ENCODE measurements at regions not wholly inside any gene's neighbourhood (a gene's known extent, or its start where the extent isn't known, plus 50 kb on each side); places are given as distances from the start of the nearest gene placed in this dataset.

- Histone ChIP-seq H3K27ac (ENCODE audit: low read depth, low read length) (no peak overlapping the region), H3K4me1 (ENCODE audit: control insufficient read depth in 5 of 5, insufficient read depth in 5 of 5, low read length in 5 of 5) (peaks cover 11 to 29% (median 16%) of the 10 kb centered on the region in 5 donors), H3K9ac (ENCODE audit: low read length in 5 of 5) (no peak overlapping the region), H3K36me3 (ENCODE audit: control insufficient read depth in 5 of 5, insufficient read depth in 5 of 5, low read length in 5 of 5) (no peaks in the 10 kb centered on the region), H3K4me3 (ENCODE audit: low read depth in 1 of 5, low read length in 5 of 5) (no peak overlapping the region), H3K9me3 (ENCODE audit: control insufficient read depth in 5 of 5, low read length in 5 of 5) (no peaks in the 10 kb centered on the region), H3K27me3 (ENCODE audit: control insufficient read depth in 5 of 5, insufficient read depth in 4 of 5, low read length in 5 of 5) (no peaks in the 10 kb centered on the region)
Measured at GRCh38 chr9:88234114-88234513, 95.8 kb upstream of the SPATA31C2 start.

DNA sequence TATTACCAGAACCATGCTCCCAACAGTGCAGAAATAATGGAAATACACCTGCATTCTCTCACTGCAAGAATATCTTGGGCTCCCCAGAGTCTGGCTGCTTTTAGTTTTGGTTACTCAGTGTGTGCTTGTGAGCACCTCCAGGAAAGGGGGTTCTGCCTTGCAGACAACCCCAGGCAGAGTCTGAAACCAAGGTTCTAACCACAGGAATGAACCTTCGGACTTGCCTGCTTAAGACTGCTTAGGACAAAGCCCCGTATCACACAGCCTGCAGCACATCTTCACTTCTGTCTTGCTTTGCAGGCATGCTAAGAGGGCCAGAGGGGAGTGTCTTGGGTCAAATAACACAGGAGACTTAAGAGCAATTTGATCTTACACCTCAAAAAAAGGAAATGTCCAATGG is 94.8 kb upstream of the SPATA31C2 start:
- no peaks in the 10 kb centered on the region for H3K36me3 ChIP-seq (ENCODE audit: control insufficient read depth in 5 of 5, insufficient read depth in 5 of 5, low read length in 5 of 5)
- no peak overlapping the region for H3K9ac ChIP-seq (ENCODE audit: low read length in 5 of 5)
- peaks cover 11 to 29% (median 16%) of the 10 kb centered on the region in 5 donors for H3K4me1 ChIP-seq (ENCODE audit: control insufficient read depth in 5 of 5, insufficient read depth in 5 of 5, low read length in 5 of 5)
- H3K27ac ChIP-seq (ENCODE audit: low read depth, low read length), result no peak overlapping the region
- H3K27me3 ChIP-seq (ENCODE audit: control insufficient read depth in 5 of 5, insufficient read depth in 4 of 5, low read length in 5 of 5), result peaks cover 0 to 2% (median 0%) of the 10 kb centered on the region in 5 donors
- H3K9me3 ChIP-seq (ENCODE audit: control insufficient read depth in 5 of 5, low read length in 5 of 5), result no peaks in the 10 kb centered on the region
- H3K4me3 ChIP-seq (ENCODE audit: low read depth in 1 of 5, low read length in 5 of 5), result no peak overlapping the region

- Histone ChIP-seq H3K9me3 (ENCODE audit: control insufficient read depth in 5 of 5, low read length in 5 of 5) (no peaks in the 10 kb centered on the region), H3K27me3 (ENCODE audit: control insufficient read depth in 5 of 5, insufficient read depth in 4 of 5, low read length in 5 of 5) (peaks cover 0 to 2% (median 0%) of the 10 kb centered on the region in 5 donors), H3K4me3 (ENCODE audit: low read depth in 1 of 5, low read length in 5 of 5) (no peak overlapping the region), H3K4me1 (ENCODE audit: control insufficient read depth in 5 of 5, insufficient read depth in 5 of 5, low read length in 5 of 5) (peaks cover 0 to 12% (median 0%) of the 10 kb centered on the region in 5 donors), H3K27ac (ENCODE audit: low read depth, low read length) (no peak overlapping the region), H3K9ac (ENCODE audit: low read length in 5 of 5) (no peak overlapping the region), H3K36me3 (ENCODE audit: control insufficient read depth in 5 of 5, insufficient read depth in 5 of 5, low read length in 5 of 5) (no peaks in the 10 kb centered on the region)
Measured at GRCh38 chr9:88230612-88231011, 92.3 kb upstream of the SPATA31C2 start.

DNA sequence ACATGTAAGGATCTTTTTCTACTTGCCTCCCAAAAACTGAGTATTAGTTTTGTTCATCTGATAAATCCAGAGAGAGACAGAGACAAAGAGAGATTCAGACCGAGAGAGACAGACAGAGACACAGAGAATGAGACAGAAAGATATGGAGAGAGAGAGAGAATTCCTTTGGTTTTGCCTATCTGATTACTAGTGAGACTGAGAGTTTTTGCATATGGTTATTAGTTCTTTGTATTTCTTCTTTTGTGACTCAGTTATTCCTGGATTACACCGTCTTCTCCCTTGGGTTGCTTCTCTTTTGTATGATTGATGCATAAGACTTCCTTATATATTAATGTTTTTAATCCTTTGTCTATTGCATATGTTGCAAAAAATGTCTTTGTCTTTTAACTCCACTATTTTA is 91.2 kb upstream of the SPATA31C2 start:
- no peak overlapping the region for H3K27ac ChIP-seq (ENCODE audit: low read depth, low read length)
- no peak overlapping the region for H3K9ac ChIP-seq (ENCODE audit: low read length in 5 of 5)
- no peaks in the 10 kb centered on the region for H3K9me3 ChIP-seq (ENCODE audit: control insufficient read depth in 5 of 5, low read length in 5 of 5)
- H3K36me3 ChIP-seq (ENCODE audit: control insufficient read depth in 5 of 5, insufficient read depth in 5 of 5, low read length in 5 of 5), result no peaks in the 10 kb centered on the region
- no peak overlapping the region for H3K4me3 ChIP-seq (ENCODE audit: low read depth in 1 of 5, low read length in 5 of 5)
- peaks cover 0 to 2% (median 0%) of the 10 kb centered on the region in 5 donors for H3K27me3 ChIP-seq (ENCODE audit: control insufficient read depth in 5 of 5, insufficient read depth in 4 of 5, low read length in 5 of 5)
- H3K4me1 ChIP-seq (ENCODE audit: control insufficient read depth in 5 of 5, insufficient read depth in 5 of 5, low read length in 5 of 5), result peaks cover 0 to 8% (median 0%) of the 10 kb centered on the region in 5 donors

- H3K9me3 ChIP-seq (ENCODE audit: control insufficient read depth in 5 of 5, low read length in 5 of 5), result peaks cover 0 to 4% (median 0%) of the 10 kb centered on the region in 5 donors
- no peaks in the 10 kb centered on the region for H3K36me3 ChIP-seq (ENCODE audit: control insufficient read depth in 5 of 5, insufficient read depth in 5 of 5, low read length in 5 of 5)
- no peak overlapping the region for H3K9ac ChIP-seq (ENCODE audit: low read length in 5 of 5)
- H3K27ac ChIP-seq (ENCODE audit: low read depth, low read length), result no peak overlapping the region
- peaks cover 0 to 2% (median 0%) of the 10 kb centered on the region in 5 donors for H3K27me3 ChIP-seq (ENCODE audit: control insufficient read depth in 5 of 5, insufficient read depth in 4 of 5, low read length in 5 of 5)
- H3K4me3 ChIP-seq (ENCODE audit: low read depth in 1 of 5, low read length in 5 of 5), result no peak overlapping the region
- H3K4me1 ChIP-seq (ENCODE audit: control insufficient read depth in 5 of 5, insufficient read depth in 5 of 5, low read length in 5 of 5), result peaks cover 0 to 20% (median under 1%) of the 10 kb centered on the region in 5 donors
Measured at GRCh38 chr9:88224938-88225337, 86.7 kb upstream of the SPATA31C2 start.

DNA sequence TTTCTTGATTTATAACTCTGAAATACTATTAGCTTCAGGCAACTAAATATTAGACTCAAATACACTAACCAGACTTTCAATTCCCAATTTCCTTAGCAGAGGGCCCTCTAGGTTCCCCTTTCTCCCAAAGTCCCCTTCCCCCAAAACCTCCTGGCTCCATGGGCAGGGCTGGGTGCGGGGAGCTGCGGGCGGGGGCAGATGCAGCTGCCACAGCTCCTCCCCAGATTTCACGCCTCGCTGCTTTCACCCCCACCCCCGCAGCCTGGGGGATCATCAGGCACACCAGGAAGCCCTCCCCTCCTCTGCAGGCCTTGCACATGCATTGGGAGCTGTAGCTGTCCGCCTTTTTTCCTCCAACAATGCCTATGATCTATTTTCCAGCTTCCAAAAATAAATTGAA is 82.8 kb upstream of the SPATA31C2 start:
- H3K4me3 ChIP-seq (ENCODE audit: low read depth in 1 of 5, low read length in 5 of 5), result no peak overlapping the region
- no peak overlapping the region for H3K27ac ChIP-seq (ENCODE audit: low read depth, low read length)

GRCh38 chr9:88220652-88221051 is 82.4 kb upstream of the SPATA31C2 start:
- no peak overlapping the region for H3K27ac ChIP-seq (ENCODE audit: low read depth, low read length)
- H3K9ac ChIP-seq (ENCODE audit: low read length in 5 of 5), result no peak overlapping the region
- H3K9me3 ChIP-seq (ENCODE audit: control insufficient read depth in 5 of 5, low read length in 5 of 5), result peaks cover 0 to 4% (median 0%) of the 10 kb centered on the region in 5 donors
- no peaks in the 10 kb centered on the region for H3K36me3 ChIP-seq (ENCODE audit: control insufficient read depth in 5 of 5, insufficient read depth in 5 of 5, low read length in 5 of 5)
- no peaks in the 10 kb centered on the region for H3K27me3 ChIP-seq (ENCODE audit: control insufficient read depth in 5 of 5, insufficient read depth in 4 of 5, low read length in 5 of 5)
- H3K4me3 ChIP-seq (ENCODE audit: low read depth in 1 of 5, low read length in 5 of 5), result no peak overlapping the region
- H3K4me1 ChIP-seq (ENCODE audit: control insufficient read depth in 5 of 5, insufficient read depth in 5 of 5, low read length in 5 of 5), result peaks cover 0 to 20% (median 4%) of the 10 kb centered on the region in 5 donors

More for the DNA sequence above, 82.8 kb upstream of the SPATA31C2 start:
- H3K36me3 ChIP-seq (ENCODE audit: control insufficient read depth in 5 of 5, insufficient read depth in 5 of 5, low read length in 5 of 5), result no peaks in the 10 kb centered on the region
- no peaks in the 10 kb centered on the region for H3K27me3 ChIP-seq (ENCODE audit: control insufficient read depth in 5 of 5, insufficient read depth in 4 of 5, low read length in 5 of 5)
- peaks cover 0 to 4% (median 0%) of the 10 kb centered on the region in 5 donors for H3K9me3 ChIP-seq (ENCODE audit: control insufficient read depth in 5 of 5, low read length in 5 of 5)
- peaks cover 0 to 20% (median 4%) of the 10 kb centered on the region in 5 donors for H3K4me1 ChIP-seq (ENCODE audit: control insufficient read depth in 5 of 5, insufficient read depth in 5 of 5, low read length in 5 of 5)
- H3K9ac ChIP-seq (ENCODE audit: low read length in 5 of 5), result no peak overlapping the region

DNA sequence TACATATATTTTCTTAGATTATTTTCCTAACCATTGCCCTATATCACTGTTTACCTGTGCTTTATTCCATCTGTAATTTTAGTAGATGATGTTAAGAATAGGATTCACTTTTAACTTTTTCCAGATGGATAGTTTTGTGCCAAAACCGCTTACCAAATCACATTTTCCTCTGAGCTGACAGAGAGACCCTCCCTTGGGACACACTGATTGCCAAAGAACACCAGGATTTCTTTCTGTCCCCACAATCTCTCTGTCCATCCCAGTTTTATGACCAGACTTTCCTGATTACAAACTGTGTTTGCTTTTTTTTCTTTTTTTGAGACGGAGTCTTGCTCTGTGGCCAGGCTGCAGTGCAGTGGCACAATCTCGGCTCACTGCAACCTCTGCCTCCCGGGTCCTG is 81.3 kb upstream of the SPATA31C2 start:
- Histone ChIP-seq H3K36me3 (ENCODE audit: control insufficient read depth in 5 of 5, insufficient read depth in 5 of 5, low read length in 5 of 5) (no peaks in the 10 kb centered on the region), H3K4me1 (ENCODE audit: control insufficient read depth in 5 of 5, insufficient read depth in 5 of 5, low read length in 5 of 5) (peaks cover 0 to 20% (median 4%) of the 10 kb centered on the region in 5 donors), H3K9me3 (ENCODE audit: control insufficient read depth in 5 of 5, low read length in 5 of 5) (peaks cover 0 to 4% (median 0%) of the 10 kb centered on the region in 5 donors), H3K27ac (ENCODE audit: low read depth, low read length) (no peak overlapping the region), H3K4me3 (ENCODE audit: low read depth in 1 of 5, low read length in 5 of 5) (no peak overlapping the region), H3K9ac (ENCODE audit: low read length in 5 of 5) (no peak overlapping the region), H3K27me3 (ENCODE audit: control insufficient read depth in 5 of 5, insufficient read depth in 4 of 5, low read length in 5 of 5) (no peaks in the 10 kb centered on the region)

DNA sequence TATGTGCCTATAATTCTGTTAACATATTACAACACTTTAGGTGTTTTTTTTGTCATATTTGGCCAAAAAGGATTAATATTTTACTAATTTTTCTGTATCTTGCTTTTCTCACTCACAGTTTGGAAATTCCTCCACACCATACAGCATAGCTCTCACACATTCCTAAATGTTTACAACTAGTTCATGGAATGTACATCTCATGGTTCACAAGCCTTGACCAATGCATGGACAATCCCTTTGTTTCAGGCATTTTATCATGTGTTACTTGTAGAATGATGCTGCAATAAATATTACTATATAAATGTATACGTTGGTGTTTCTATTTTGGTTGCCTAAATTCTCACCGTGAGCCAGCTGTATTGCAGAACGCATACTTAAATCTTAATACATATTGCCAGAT is 80.5 kb upstream of the SPATA31C2 start:
- Histone ChIP-seq H3K9me3 (ENCODE audit: control insufficient read depth in 5 of 5, low read length in 5 of 5) (peaks cover 0 to 4% (median under 1%) of the 10 kb centered on the region in 5 donors), H3K27me3 (ENCODE audit: control insufficient read depth in 5 of 5, insufficient read depth in 4 of 5, low read length in 5 of 5) (no peaks in the 10 kb centered on the region), H3K9ac (ENCODE audit: low read length in 5 of 5) (no peak overlapping the region), H3K4me1 (ENCODE audit: control insufficient read depth in 5 of 5, insufficient read depth in 5 of 5, low read length in 5 of 5) (peaks cover 0 to 16% (median 4%) of the 10 kb centered on the region in 5 donors), H3K36me3 (ENCODE audit: control insufficient read depth in 5 of 5, insufficient read depth in 5 of 5, low read length in 5 of 5) (no peaks in the 10 kb centered on the region), H3K4me3 (ENCODE audit: low read depth in 1 of 5, low read length in 5 of 5) (no peak overlapping the region), H3K27ac (ENCODE audit: low read depth, low read length) (no peak overlapping the region)

DNA sequence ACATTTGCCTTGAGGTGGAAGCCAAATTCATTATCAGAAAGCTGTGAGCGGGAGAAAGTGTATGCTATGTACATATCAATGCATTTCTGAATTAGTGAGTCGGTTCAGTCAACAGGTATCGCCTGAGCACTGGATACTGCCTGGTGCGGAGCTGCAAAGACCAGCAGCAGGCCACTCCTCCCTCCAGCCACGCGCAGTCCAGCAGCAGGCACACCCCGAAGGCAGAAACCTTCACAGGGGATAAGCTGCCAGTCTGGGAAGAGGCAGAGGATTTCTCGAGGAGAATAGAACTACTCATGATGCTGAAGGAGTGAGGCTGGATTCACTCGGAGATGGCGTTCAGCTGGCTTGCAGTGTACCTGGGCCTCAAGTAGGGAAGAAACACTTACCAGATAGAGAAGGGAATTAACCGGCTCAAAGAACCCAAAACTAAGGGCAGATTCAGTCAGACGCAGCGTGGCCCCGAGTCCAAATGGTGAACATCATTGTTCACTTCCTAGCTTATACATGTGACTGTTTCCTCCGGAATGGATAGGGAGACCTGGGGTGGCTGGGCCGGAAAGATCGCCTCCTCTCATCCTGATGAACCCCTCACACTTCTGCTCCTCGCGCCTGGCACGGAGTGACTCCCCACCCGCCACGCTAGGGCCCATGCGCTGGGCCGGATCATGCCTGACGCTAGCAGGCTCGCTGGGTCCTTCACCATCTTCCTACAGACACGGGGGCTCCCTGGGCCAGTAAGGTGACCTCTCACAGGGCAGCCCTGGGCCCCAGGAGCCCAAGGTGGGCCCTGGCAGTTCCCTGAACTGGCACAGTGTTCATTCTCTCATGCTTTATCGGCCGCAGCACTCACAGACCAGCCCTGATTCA is 78.1 kb upstream of the SPATA31C2 start:
- Histone ChIP-seq H3K4me3 (ENCODE audit: low read depth in 1 of 5, low read length in 5 of 5) (no peak overlapping the region), H3K27ac (ENCODE audit: low read depth, low read length) (no peak overlapping the region), H3K4me1 (ENCODE audit: control insufficient read depth in 5 of 5, insufficient read depth in 5 of 5, low read length in 5 of 5) (peaks cover 0 to 12% (median 4%) of the 10 kb centered on the region in 5 donors), H3K9me3 (ENCODE audit: control insufficient read depth in 5 of 5, low read length in 5 of 5) (peaks cover 0 to 4% (median 4%) of the 10 kb centered on the region in 5 donors), H3K36me3 (ENCODE audit: control insufficient read depth in 5 of 5, insufficient read depth in 5 of 5, low read length in 5 of 5) (no peaks in the 10 kb centered on the region), H3K9ac (ENCODE audit: low read length in 5 of 5) (no peak overlapping the region), H3K27me3 (ENCODE audit: control insufficient read depth in 5 of 5, insufficient read depth in 4 of 5, low read length in 5 of 5) (no peaks in the 10 kb centered on the region)

All from subcutaneous abdominal adipose tissue (tissue), 5 donors.